ENCODE measurements at regions not wholly inside any gene's neighbourhood (a gene's known extent, or its start where the extent isn't known, plus 50 kb on each side); places are given as distances from the start of the nearest gene placed in this dataset.

DNA sequence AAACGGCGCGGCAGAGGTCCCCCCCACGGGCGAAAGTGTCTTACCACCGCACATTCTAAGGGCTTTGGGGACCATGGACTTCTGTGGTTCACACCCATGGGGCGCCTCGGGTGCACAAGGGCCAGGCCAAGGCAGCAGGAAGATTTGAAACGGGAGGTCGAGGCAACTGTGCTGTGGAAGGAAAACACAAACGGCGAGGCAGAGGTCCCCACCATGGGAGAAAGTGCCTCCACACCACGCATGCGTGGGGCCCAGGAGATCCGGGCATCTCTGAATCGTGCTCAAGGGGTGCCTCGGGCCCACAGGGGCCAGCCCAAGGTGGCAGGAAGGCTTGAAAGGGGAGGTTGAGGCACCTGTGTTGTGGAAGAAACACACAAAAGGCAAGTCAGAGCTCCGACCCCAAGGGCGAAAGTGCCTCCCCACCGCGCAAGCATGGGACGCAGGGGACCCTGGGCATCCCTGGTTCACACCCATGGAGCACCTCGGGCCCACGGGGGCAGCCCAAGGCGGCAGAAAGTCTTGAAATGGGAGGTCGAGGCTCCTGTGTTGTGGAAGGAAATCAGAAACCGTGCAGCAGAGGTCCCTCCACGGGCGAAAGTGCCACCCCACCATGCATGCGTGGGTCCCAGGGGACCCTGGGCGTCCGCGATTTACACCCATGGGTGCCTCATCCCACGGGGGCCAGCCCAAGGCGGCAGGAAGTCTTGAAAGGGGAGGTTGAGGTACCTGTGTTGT, 371.0 kb downstream of the ALG10 start:
- TF ChIP-seq TCF12 (IDR thresholded peaks at IDR 0.05) = no peak
- no peak for TF ChIP-seq FOXJ3 (CRISPR knock-in tag; IDR thresholded peaks at IDR 0.05)
- TF ChIP-seq SMC3 (IDR thresholded peaks at IDR 0.05; ENCODE audit: low read depth, low read length) = no peak
- no peak for TF ChIP-seq TEAD4 (IDR thresholded peaks at IDR 0.05; ENCODE audit: borderline replicate concordance, insufficient read depth)
- no peak for TF ChIP-seq GATA2 (CRISPR knock-in tag; IDR thresholded peaks at IDR 0.05)
- TF ChIP-seq NFIC (IDR thresholded peaks at IDR 0.05; ENCODE audit: borderline replicate concordance) = no peak
- no peak for TF ChIP-seq ZBTB33 (IDR thresholded peaks at IDR 0.05; ENCODE audit: borderline replicate concordance, low read depth)
- no peak for TF ChIP-seq RAD21 (IDR thresholded peaks at IDR 0.05; ENCODE audit: low read length)
- TF ChIP-seq FOXM1 (IDR thresholded peaks at IDR 0.05; ENCODE audit: low read depth) = no peak
- TF ChIP-seq POLR2AphosphoS5 (IDR thresholded peaks at IDR 0.05; ENCODE audit: low read depth, low read length) = no peak
- TF ChIP-seq GABPA (IDR thresholded peaks at IDR 0.05; ENCODE audit: low read depth) = no peak
- TF ChIP-seq, protein P1, sequence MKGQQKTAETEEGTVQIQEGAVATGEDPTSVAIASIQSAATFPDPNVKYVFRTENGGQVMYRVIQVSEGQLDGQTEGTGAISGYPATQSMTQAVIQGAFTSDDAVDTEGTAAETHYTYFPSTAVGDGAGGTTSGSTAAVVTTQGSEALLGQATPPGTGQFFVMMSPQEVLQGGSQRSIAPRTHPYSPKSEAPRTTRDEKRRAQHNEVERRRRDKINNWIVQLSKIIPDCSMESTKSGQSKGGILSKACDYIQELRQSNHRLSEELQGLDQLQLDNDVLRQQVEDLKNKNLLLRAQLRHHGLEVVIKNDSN (IDR thresholded peaks at IDR 0.05; ENCODE audit: borderline replicate concordance, low read depth) = no peak
- no peak for TF ChIP-seq RFX5 (IDR thresholded peaks at IDR 0.05; ENCODE audit: low read length)
- no peak for TF ChIP-seq REST (IDR thresholded peaks at IDR 0.05; ENCODE audit: low read depth, low read length)
- TF ChIP-seq EZH2phosphoT487 (IDR thresholded peaks at IDR 0.05; ENCODE audit: borderline replicate concordance, low read depth) = no peak
- no peak for TF ChIP-seq TAF1 (IDR thresholded peaks at IDR 0.05; ENCODE audit: borderline replicate concordance, low read depth, low read length)
- TF ChIP-seq MXI1 (IDR thresholded peaks at IDR 0.05; ENCODE audit: low read depth, low read length) = no peak
- TF ChIP-seq JUND (IDR thresholded peaks at IDR 0.05) = no peak
- H2AFZ ChIP-seq (ENCODE audit: low read depth) = no peak overlapping the region
- ChIA-PET CTCF (no interaction called here), POLR2A (no interaction called here)
- H3K4me2 ChIP-seq = no peak overlapping the region
- H3K27me3 ChIP-seq (ENCODE audit: insufficient read depth) = peaks cover 56% of the 10 kb centered on the region; the same call in 1 of the 2 replicates
- no peaks in the 10 kb centered on the region for H3K36me3 ChIP-seq (replicated peaks in 1 of 2; ENCODE audit: control insufficient read depth in 1 of 2, insufficient read depth in 2 of 2, low read length in 1 of 2)
- no peaks in the 10 kb centered on the region for H3K79me2 ChIP-seq (ENCODE audit: insufficient read depth)
- H3K9me3 ChIP-seq = no peaks in the 10 kb centered on the region
- H3K9me2 ChIP-seq = no peaks in the 10 kb centered on the region
- no peak for DNase-seq
- 8% methylated on average over 35 of the region's 35 CpGs for WGBS (ENCODE audit: low lambda C conversion rate)
- no peaks in the 10 kb centered on the region for H4K20me1 ChIP-seq (ENCODE audit: insufficient read depth)
- H3K9ac ChIP-seq = no peak overlapping the region
- H3K27ac ChIP-seq (ENCODE audit: low read depth in 2 of 2, low read length in 1 of 2) = no peak overlapping the region
- no peaks in the 10 kb centered on the region for H3K4me1 ChIP-seq (ENCODE audit: control insufficient read depth in 1 of 2, insufficient read depth in 2 of 2, low read depth in 1 of 2, low read length in 1 of 2)
- H3K4me3 ChIP-seq (ENCODE audit: low read depth in 2 of 2, low read length in 1 of 2) = no peak overlapping the region
- H3F3A ChIP-seq (replicated peaks; ENCODE audit: insufficient read depth) = no peaks in the 10 kb centered on the region
